NCI-H460 (cell line): ENCODE measurements at regions not wholly inside any gene's neighbourhood (a gene's known extent, or its start where the extent isn't known, plus 50 kb on each side); places are given as distances from the start of the nearest gene placed in this dataset.

Experiments used
- DNase-seq: peaks from one replicate; pipeline ENCODE4 v3.0.0-alpha.2; 2016; ENCODE audit warnings: low read depth; ENCODE audit errors: extremely low read depth

GRCh38 chr2:18910843-18911242 lies 321.5 kb upstream of the NT5C1B start:
- DNase-seq: peak; percentile 2

DNA sequence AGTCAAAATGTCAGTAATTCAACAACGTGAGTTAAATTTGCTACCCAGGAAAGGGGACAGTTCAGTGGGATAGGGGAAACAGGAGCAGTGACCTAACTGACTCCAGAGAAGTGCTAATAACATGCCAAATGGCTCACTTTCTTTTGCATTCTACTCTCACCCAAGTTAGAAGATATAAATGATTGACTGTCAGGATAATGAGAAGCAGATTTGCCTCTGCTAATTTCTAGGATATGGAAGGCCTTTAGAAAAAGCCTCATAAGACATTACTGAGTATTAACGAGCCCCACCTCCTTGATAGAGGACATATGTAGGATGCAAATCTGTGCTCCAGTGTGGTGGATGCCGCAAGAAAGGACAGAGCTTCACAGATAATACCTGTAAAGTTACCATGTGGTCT lies 318.6 kb upstream of the NT5C1B start:
- DNase-seq: no peak

- no peak for DNase-seq
Measured at GRCh38 chr2:18907508-18907907, 318.1 kb upstream of the NT5C1B start.

GRCh38 chr2:18903750-18904149 lies 314.4 kb upstream of the NT5C1B start:
- DNase-seq: no peak

- DNase-seq: no peak
Measured at GRCh38 chr2:18901242-18901641, 311.9 kb upstream of the NT5C1B start.

GRCh38 chr2:18900691-18901141 lies 311.3 kb upstream of the NT5C1B start:
- no peak for DNase-seq

DNA sequence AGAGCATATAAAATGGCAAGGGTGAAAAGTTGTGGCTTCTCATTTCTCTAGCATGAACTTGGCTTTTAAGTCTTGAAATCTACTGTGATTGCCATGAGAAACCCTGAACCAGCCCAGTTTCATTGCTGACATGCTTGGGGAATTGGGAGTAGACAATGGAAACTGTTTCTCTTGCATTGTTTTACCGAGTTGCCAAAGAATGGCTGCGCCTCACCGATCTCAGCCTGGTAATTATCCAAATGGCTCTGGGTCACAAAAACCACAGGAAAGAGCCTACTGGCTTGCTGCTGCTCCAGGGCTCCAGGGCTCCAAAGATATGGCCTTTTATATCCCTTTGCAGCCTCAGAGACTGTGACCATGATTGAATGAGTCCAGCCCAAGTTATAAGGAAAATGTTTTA lies 310.4 kb upstream of the NT5C1B start:
- no peak for DNase-seq

GRCh38 chr2:18898271-18898670 lies 308.9 kb upstream of the NT5C1B start:
- DNase-seq: no peak

- DNase-seq: no peak
Measured at GRCh38 chr2:18896125-18896764, 306.9 kb upstream of the NT5C1B start.

GRCh38 chr2:18891600-18892345 lies 302.4 kb upstream of the NT5C1B start:
- no peak for DNase-seq

DNA sequence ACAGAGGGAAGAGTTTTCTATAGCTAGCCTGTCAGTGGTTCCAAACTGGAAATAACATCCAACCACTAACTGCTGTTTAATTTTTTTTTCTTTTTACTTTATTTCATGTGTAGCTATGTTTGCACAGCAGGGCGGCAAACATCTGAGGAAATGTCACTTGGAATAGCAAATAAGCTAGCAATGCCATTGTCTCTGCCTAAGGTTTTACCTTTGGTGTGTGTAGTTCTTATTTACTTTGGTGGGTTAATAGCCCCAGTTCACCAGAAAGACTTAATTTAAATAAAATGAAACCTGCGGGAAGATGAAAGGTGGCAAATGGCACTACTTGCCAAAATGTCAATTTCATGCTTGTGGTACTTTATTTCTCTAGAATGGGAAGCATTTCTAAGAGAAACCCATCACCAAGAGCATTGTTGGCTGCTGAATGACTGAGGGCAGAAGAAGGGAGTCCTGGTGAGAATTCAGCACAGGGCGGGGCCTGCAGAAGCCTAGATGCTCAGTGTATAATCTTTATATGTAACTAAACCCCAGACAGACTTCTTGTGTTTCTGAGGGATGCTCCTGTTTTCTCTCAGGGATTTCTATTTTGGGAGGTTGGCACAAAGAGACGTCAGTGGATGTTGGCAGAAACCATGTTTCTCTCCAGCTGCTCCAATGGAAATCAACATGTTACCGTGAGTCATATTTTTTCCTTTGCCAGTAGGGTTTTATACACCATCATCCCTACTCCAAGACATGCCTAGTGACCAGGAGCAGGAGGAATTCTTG lies 300.4 kb upstream of the NT5C1B start:
- no peak for DNase-seq

GRCh38 chr2:18885457-18885856 lies 296.1 kb upstream of the NT5C1B start:
- no peak for DNase-seq

GRCh38 chr2:18883616-18884456 lies 294.5 kb upstream of the NT5C1B start:
- peak; percentile 13 for DNase-seq

- no peak for DNase-seq
Measured at GRCh38 chr2:18871430-18871829, 282.1 kb upstream of the NT5C1B start.

DNA sequence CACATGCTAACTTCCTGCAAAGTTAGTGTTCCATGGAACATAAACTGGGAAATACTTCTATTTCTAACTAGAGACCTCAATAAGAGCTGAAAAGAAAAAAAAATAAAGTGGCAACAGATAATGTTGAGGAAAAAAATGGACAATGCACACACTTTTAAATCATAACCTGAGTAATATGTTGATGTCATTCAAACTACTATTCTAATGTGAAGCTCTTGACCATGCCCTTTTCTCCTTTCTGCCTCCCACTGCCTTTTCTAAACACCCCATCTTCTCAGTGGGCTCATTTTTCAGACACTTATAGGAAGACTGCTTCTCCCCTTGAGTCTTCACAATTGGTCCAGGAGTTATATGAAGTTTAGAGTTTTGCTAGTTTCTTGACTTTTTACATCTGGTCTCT lies 280.9 kb upstream of the NT5C1B start:
- DNase-seq: no peak

- no peak for DNase-seq
Measured at GRCh38 chr2:18861951-18862350, 272.6 kb upstream of the NT5C1B start.

GRCh38 chr2:18860179-18860578 lies 270.8 kb upstream of the NT5C1B start:
- no peak for DNase-seq

- no peak for DNase-seq
Measured at GRCh38 chr2:18856765-18857164, 267.4 kb upstream of the NT5C1B start.

GRCh38 chr2:18855027-18855426 lies 265.7 kb upstream of the NT5C1B start:
- peak; percentile 2 for DNase-seq

DNA sequence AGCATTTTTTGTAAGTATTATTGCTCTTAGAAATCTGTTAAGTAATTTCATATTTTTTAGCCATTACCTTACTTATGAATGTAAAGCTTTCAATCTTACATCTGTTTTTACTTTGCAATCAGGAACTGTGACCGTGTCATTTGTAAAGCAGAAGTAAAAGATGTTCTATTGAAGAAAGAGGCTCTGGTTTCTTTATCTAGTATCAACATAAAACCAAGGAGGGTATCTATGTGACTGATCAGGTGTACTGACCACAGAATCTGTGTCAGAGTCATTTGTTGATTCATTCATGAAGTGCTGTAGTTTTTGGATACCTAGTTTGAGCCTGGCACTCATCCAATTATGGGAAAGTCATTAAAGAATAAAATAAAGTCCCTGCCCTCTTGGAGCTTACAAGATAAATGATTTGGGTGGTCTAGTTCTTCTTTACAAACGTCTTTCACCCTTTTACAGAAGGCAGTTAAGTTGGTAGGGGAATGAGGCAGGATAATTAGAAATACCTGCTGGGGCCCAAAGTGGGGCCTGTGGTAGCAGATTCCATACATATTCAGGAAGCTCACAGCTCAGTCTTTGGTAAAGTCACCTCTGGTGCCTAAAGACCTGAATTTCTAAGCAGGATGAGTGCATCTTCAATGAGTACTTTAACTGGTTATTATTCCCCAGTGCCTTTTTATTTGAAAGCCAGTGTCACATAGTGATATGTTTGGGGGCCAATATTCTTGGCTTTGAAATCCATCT lies 260.6 kb upstream of the NT5C1B start:
- DNase-seq: no peak
